HG03025 (cell line): ENCODE measurements at regions not wholly inside any gene's neighbourhood (a gene's known extent, or its start where the extent isn't known, plus 50 kb on each side); places are given as distances from the start of the nearest gene placed in this dataset.
"Not testable (repeated sequence)": the region's sequence is repeated elsewhere in the genome, so short reads cannot be mapped to it uniquely, and the experiment has no call there.

Experiments
- ATAC-seq: cut with Tn5 transposase; IDR thresholded peaks from one replicate; pipeline ENCODE4 v1.9.1; 2021; ENCODE audit warnings: mild to moderate bottlenecking, moderate library complexity; ENCODE audit not compliant: unreplicated experiment, low FRiP score

DNA sequence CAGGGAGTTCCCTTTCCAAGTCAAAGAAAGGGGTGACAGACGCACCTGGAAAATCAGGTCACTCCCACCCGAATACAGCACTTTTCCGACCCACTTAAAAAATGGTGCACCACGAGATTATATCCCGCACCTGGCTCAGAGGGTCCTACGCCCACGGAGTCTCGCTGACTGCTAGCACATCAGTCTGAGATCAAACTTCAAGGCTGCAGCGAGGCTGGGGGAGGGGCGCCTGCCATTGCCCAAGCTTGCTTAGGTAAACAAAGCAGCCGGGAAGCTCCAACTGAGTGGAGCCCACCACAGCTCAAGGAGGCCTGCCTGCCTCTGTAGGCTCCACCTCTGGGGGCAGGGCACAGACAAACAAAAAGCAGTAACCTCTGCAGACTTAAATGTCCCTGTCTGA, 277.8 kb upstream of the ARHGAP42 start:
- ATAC-seq, result not testable (repeated sequence)

DNA sequence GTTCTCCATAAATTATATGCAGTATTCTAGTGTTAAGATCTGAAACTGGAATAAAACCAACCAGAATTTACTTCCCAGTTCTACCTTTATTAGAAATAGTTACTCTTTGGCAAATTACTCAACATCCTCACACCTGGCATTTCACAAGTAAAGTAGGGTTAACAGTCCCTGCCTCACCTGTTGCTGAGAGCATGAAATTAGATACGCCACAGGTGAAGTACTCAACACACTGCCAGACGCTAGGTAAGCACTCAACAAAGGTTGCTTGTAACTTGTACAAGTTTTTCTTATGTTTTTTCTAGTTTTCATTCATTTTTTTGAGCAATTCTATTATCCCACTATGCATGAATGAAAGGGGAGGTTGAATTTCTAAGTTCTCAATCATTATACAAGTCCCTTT, 267.6 kb upstream of the ARHGAP42 start:
- ATAC-seq, result no peak

DNA sequence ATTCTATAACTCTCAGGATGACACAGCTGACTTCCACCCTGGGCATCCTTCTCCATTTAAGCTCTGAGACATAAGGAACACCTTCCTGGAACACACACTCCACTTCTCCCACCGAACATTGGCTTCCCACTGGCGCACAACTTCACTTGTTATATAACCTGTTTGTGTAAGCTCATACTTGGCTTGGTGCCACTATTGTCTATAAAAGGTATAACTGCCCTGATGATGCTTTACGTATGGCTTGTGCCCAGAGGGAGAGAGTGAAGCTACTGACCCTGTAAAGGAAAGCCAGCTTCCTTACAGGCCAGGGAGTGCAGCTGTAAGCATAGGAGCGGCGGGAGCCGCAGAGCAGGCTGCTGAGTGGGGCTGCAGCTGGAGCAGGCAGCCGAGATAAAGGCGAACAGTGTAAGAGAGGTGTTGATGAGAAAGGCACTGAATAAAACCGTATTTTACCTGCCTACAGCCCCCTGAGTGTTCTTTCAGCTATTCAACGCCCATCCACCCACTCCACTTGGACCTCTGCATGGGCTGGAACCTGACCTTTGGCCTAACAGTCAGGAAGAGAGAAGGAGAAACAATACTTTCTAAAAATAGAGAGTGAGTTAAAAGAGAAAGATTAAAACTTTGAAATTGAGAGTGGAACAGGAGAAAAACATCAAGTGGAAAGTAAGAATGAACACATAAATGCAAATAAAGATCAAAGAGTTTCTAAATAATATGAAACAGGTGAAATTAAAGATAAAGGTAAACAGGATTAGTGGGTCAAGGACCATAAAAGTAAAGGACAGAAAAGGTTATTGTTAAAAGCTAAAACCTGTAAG, 252.1 kb upstream of the ARHGAP42 start:
- ATAC-seq, result no peak

DNA sequence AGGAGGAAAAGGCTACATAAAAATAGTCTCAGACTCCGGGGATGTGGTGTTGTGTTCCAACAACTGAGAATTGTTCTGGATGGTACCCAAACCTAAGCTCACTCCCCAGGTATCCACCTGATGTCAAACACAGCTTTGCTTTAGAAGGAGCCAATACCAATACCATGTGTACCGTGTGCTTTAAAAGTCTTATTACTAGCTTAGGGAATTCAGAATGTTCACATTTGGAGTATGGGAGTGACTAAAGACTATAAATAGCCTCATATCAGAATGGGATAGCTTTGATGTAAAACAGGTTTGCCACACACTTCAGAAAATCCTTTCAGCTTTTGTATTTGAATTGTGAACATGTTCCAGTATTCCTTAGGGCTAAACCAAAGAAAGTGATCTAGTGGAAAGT, 248.7 kb upstream of the ARHGAP42 start:
- no peak for ATAC-seq

DNA sequence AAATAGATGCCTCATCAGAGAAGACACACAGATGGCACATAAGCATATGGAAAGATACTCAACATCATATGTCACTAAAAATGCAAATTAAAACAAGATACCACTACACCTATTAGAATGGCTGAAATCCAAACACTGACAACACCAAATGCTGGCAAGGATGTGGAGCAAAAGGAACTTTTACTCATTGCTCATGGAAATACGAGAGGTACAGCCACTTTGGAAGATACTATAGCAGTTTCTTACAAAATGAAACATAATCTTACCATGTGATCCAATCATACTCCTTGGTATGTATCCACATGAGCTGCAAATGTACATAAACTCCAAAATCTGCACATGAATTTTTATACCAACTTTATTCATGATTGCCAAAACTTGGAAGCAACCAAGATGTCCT, 246.0 kb upstream of the ARHGAP42 start:
- ATAC-seq, result no peak

- ATAC-seq, result no peak
Observed at GRCh38 chr11:100442017-100442416, 245.1 kb upstream of the ARHGAP42 start.

DNA sequence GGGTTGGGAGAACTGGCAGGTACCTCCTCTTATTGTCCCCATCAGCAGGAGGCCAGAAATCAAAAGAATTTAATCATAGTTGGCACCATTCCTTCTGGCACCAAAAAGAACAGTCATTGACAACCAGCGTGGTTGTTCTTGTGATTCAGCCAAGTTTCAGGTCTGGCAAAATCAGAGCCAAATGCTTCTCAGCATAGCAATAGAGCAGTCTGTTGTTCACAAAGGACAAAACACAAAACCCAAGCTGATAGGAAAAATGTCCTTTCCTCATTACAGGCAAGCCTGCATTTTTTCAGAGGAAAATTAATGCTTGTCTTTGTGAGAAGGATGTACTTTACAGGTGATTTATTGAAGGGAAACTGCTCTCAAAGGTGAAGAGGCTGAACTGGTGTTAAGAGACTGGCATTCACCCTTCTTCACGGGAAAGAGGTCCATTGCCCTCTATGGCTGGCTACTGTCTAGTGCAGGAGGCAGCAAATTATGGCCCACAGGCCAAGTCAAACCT, 241.8 kb upstream of the ARHGAP42 start:
- ATAC-seq, result no peak

- ATAC-seq, result not testable (repeated sequence)
Observed at GRCh38 chr11:100451801-100452460, 235.2 kb upstream of the ARHGAP42 start.

GRCh38 chr11:100459811-100460210, 227.3 kb upstream of the ARHGAP42 start:
- ATAC-seq, result no peak

DNA sequence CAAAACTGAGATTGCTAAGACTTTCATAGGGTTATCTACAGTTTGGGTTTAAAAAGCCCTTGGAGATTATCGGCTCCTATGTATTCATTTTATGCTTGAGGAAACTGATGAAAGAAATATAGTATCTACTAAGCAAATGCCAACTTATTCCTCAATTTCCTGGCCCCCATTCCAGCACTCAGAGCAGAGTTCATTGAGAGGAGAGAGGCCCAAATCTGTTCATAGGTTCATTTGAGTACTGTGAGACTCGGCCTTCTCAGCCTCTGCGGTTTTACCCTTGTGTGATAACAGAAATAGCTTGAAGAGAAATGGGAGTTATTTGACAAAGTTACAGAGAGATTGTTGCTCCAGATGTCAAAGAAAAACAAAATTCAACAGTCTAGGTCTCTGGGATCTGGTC, 226.7 kb upstream of the ARHGAP42 start:
- ATAC-seq, result no peak

- ATAC-seq, result no peak
Observed at GRCh38 chr11:100467821-100468508, 219.1 kb upstream of the ARHGAP42 start.

DNA sequence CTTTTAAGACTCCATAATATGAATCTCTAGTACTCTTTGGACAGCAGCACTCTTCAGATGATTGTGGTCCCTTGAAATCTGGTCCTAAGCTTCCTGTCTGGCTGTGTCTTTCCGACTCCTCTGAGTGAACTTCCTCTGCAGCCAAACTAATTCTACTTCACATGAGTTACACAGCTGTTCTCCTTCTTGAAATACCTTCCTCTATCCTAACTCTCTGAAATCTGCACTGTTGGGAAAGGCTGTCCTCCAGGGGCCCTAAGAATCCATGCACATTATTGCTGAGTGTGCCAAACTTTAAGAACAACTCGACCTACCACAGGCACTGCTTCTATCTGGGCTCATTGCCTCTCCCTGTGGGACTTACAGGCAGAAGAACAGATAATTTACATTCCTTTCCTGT, 217.3 kb upstream of the ARHGAP42 start:
- no peak for ATAC-seq

DNA sequence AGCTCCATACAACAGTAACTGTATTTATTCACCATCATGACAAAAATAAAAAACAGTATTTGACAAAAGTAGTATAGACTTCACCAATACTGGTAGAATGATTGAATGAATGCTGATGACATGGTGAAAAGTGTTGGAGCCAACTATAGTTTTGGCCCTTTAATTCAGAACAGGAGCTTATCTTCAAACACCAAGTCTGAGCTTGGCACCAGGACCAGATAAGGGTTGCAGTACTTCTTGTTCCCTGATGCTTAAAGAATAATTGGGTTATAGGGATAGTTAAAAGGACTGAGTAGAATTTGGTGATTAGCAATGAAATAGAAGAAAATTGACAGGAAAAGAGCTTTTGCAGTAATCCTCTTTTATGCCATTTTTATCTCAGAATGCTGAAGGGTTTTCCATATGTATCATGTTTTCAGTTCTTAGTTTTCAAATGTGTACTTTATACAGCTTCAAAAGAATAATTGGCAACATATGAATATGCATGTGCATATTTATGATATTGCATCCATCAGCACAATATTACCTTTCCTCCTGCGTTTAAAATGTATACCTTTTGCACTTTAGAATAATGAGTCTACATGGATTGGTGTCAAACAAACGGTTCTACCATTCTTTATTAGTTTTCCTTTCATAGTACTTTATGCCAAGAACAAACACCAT, 214.2 kb upstream of the ARHGAP42 start:
- ATAC-seq, result no peak

DNA sequence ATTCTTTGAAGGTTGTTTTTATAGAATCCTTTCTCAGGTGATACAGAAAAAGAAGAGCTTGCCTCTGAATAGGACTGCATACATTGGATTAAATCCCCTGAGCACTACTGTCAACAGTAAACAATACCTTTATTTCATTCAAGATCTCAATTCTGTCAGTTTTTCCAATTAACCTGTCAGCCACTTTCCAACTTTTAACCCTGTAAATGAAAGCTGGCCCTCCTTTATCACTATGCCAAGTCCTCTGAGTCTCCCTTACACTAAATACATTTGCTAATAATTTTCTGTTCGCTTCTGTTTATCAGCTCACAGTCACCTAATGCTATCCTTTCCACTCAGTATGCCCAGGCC, 213.7 kb upstream of the ARHGAP42 start:
- ATAC-seq, result no peak

DNA sequence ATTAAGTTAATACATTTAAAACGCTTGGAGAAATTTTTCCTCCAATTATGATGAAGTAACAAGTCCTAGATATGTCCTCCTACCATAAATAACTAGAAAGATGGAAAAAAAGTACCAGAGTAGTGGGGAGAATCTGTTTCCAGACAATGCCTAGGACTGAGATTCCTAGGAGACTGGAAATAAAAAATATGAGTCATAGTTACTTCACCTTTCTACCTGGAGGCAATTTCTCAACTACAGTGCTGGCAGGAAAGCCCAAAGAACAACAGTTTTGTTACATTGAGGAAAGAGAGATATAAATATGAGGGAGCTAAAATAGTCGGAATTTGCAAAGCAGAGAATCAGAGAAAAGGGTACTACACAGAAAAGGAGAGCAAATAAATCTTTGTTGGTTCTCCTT, 202.1 kb upstream of the ARHGAP42 start:
- no peak for ATAC-seq

DNA sequence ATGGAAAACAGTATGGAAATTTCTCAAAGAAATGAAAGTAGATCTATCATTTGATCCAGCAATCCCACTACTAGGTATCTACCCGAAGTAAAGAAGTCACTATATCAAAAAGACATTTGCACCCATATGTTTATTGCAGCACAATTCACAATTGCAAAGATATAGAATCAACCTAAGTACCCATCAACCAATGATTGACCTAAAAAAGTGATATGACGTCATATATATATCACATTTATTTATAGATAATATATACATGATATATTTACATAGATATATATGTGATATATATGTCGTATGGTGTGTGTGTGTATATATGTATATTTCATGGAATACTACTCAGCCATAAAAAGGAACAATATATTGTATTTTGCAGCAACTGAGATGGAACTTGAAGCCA, 188.3 kb upstream of the ARHGAP42 start:
- no peak for ATAC-seq

DNA sequence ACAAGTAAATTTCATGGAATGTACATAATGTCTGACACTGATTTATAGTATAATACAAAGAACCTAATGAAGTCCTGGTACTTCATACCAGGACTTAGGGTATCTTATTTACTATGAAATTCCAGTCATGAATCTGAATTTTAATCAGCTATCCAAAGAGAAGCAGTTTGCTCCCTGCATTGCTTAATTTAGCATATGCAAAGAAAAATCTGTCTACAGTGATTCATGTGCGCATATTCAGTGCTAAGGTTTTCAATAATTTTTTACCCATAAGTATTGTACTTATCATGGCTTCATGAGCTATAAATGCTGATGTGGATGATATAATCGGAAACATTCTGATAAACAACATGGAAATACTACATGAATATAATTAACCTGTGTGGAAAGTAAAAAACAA, 185.6 kb upstream of the ARHGAP42 start:
- no peak for ATAC-seq

DNA sequence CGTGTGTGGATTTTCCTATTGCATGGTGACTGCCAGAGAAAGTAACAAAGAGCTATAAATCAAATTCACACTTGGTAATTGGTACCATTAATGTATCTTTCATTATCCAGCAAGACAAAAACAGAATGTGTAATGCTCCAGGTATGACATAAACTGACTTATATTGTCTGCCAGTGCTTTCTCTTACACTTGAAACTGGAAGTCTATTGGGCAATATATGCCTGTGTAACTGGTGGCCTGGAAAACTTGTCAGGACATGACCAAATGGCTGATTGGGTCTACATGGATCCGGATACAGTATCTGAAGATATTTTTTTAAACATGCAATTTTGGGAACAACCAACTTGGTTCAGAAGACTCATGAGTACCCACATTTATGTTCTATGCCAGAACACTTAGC, 174.6 kb upstream of the ARHGAP42 start:
- ATAC-seq, result no peak

GRCh38 chr11:100515087-100515486, 172.0 kb upstream of the ARHGAP42 start:
- ATAC-seq, result no peak

- no peak for ATAC-seq
Observed at GRCh38 chr11:100525197-100525596, 161.9 kb upstream of the ARHGAP42 start.

- no peak for ATAC-seq
Observed at GRCh38 chr11:100525635-100526034, 161.5 kb upstream of the ARHGAP42 start.
